OCI-LY7 (cell line): ENCODE measurements at regions not wholly inside any gene's neighbourhood (a gene's known extent, or its start where the extent isn't known, plus 50 kb on each side); places are given as distances from the start of the nearest gene placed in this dataset.

ENCODE experiments used
- BruUV-seq: library from RNA; stranded (reverse); fragments of 400-500 nt; replicated peaks from 2 replicates; lab custom pipeline; 2021; lab: Mats Ljungman, UMichigan
- CTCF ChIA-PET: fragments of 300-600 bp; sonication (Branson Sonifier 250); formaldehyde crosslinking; loops from one replicate; lab custom pipeline; 2022; ENCODE audit warnings: antibody characterized with exemption; ENCODE audit not compliant: unreplicated experiment; lab: Charles Lee
- POLR2A ChIA-PET: fragments of 300-600 bp; sonication (Branson Sonifier 250); formaldehyde crosslinking; loops from one replicate; lab custom pipeline; 2022; ENCODE audit warnings: antibody characterized with exemption; lab: Charles Lee
- DNase-seq: peaks from one replicate; pipeline ENCODE4 v3.0.0-alpha.2; 2015; ENCODE audit warnings: low spot score
- H2AFZ ChIP-seq: fragments of 200-600 bp; sonication (generic), shearing (Covaris generic); 2 replicates; pipeline ENCODE4 v1.6.1; 2014; ENCODE audit warnings: mild to moderate bottlenecking, antibody characterized with exemption, low read length, moderate library complexity
- H3K27ac ChIP-seq: fragments of 200-600 bp; sonication (generic); 2 replicates; pipeline ENCODE4 v1.5.1; 2014; ENCODE audit warnings: mixed run types, low read depth, mild to moderate bottlenecking, moderate library complexity, low read length, inconsistent platforms; ENCODE audit not compliant: poor library complexity, severe bottlenecking
- H3K36me3 ChIP-seq: fragments of 200-600 bp; sonication (generic); 2 replicates; pipeline ENCODE4 v1.6.1; 2014; ENCODE audit warnings: mild to moderate bottlenecking, antibody characterized with exemption, low read length, moderate library complexity, mixed read lengths; ENCODE audit not compliant: insufficient read depth
- H3K4me1 ChIP-seq: fragments of 200-600 bp; sonication (generic); 2 replicates; pipeline ENCODE4 v1.5.1; 2014; ENCODE audit warnings: mild to moderate bottlenecking, low read length; ENCODE audit not compliant: insufficient read depth, poor library complexity, severe bottlenecking
- H3K4me2 ChIP-seq: fragments of 200-600 bp; sonication (generic); 2 replicates; pipeline ENCODE4 v1.6.1; 2014; ENCODE audit warnings: mild to moderate bottlenecking, low read length
- H3K4me3 ChIP-seq: fragments of 200-600 bp; sonication (generic); 2 replicates; pipeline ENCODE4 v1.5.1; 2014; ENCODE audit warnings: mild to moderate bottlenecking, low read depth, low read length; ENCODE audit not compliant: poor library complexity, severe bottlenecking
- H3K79me2 ChIP-seq: fragments of 200-600 bp; sonication (generic); 2 replicates; pipeline ENCODE4 v1.6.1; 2016; ENCODE audit warnings: low read depth, mild to moderate bottlenecking, low read length, moderate library complexity, mixed read lengths; ENCODE audit not compliant: insufficient read depth
- H3K9me2 ChIP-seq: fragments of 200-600 bp; sonication (generic); 2 replicates; pipeline ENCODE4 v1.6.1; 2016; ENCODE audit warnings: mild to moderate bottlenecking, low read length, mixed read lengths; ENCODE audit not compliant: insufficient read depth
- H3K9me3 ChIP-seq: fragments of 200-600 bp; sonication (generic); 2 replicates; pipeline ENCODE4 v1.6.1; 2014; ENCODE audit warnings: mild to moderate bottlenecking, mixed run types, low read length, mixed read lengths
- H4K20me1 ChIP-seq: fragments of 200-600 bp; sonication (generic); 2 replicates; pipeline ENCODE4 v1.6.1; 2014; ENCODE audit warnings: mild to moderate bottlenecking, antibody characterized with exemption, low read length, moderate library complexity, mixed read lengths; ENCODE audit not compliant: insufficient read depth
- CTCF ChIP-seq: fragments of 200-600 bp; sonication (generic); conservative IDR thresholded peaks from 2 replicates; pipeline ENCODE4 v1.5.1; 2014; ENCODE audit warnings: mild to moderate bottlenecking, antibody characterized with exemption, low read length, moderate library complexity, mixed read lengths
- EZH2phosphoT487 ChIP-seq: fragments of 200-600 bp; sonication (generic); IDR thresholded peaks from 2 replicates; pipeline ENCODE4 v1.6.1; 2018; ENCODE audit warnings: low read depth, borderline replicate concordance, mild to moderate bottlenecking, mixed run types, antibody characterized with exemption, low read length, moderate library complexity, mixed read lengths
- intact Hi-C: fragments of 100-400 bp; cut with micrococcal nuclease; formaldehyde crosslinking; loops from one replicate; pipeline ENCODE4 v1.10.0; 2022; ENCODE audit not compliant: unreplicated experiment

DNA sequence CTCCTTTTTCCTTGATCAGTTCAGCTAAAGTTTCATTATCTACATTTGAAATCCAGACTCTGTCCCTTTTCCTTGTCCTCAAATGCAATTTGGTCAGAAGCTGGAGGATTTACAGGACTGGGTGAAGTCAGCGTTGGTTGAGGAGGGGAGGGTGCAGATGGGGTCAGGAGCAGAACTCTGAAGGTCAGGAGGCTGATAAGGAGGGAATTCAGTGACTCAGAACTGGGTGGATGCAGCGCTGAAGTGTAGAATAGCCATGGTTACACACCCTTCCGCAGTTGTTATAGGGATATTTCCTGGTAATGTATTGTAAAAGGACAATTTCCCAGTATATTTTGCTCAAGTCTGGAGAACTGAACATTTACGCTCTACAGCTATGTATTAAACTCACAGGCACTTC is 133.1 kb upstream of the FOXA2 start:
- intact Hi-C loops: no loop called here
- Histone ChIP-seq H3K9me2 (no peaks in the 10 kb centered on the region), H3K4me3 (no peak overlapping the region), H4K20me1 (no peaks in the 10 kb centered on the region), H3K4me1 (no peaks in the 10 kb centered on the region), H3K27ac (no peak overlapping the region), H3K36me3 (no peaks in the 10 kb centered on the region), H2AFZ (no peak overlapping the region), H3K79me2 (no peaks in the 10 kb centered on the region), H3K4me2 (no peak overlapping the region), H3K9me3 (no peaks in the 10 kb centered on the region)
- no TSS peak for BruUV-seq
- no peak for DNase-seq
- no peak for TF ChIP-seq CTCF
- TF ChIP-seq EZH2phosphoT487: no peak
- POLR2A ChIA-PET: interaction anchor here (0.7 to 0.9 kb wide), 3 partner anchors 11 to 17 kb away, joined by 3 to 4 read pairs (median 3); no protein-coding TSS in a partner anchor
- CTCF ChIA-PET: no interaction called here

DNA sequence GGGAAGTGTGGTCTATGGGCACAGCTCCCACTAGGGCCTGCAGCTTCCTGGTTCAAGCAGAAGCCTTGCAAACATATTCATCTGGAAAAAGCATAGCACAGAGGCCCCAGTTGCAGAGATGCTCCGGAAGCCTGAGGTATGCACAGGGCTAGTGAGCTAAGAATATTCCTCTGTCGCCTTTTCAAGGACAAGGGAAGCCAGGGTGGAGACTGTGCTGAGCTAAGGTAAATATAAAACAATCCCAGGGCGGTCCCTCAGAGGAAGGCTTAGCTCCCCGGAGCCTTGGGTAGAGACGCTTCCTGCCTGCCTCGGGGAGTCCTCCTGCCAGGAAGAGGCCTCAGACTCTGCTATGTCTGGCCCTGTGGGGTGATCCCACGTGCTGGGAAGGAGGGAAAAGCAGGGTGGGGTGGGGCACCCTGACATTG is 134.8 kb upstream of the FOXA2 start:
- Histone ChIP-seq H3K4me1 (no peaks in the 10 kb centered on the region), H3K4me2 (no peak overlapping the region), H3K4me3 (no peak overlapping the region), H4K20me1 (no peaks in the 10 kb centered on the region), H3K27ac (no peak overlapping the region), H3K36me3 (no peaks in the 10 kb centered on the region), H3K79me2 (no peaks in the 10 kb centered on the region), H3K9me2 (no peaks in the 10 kb centered on the region), H3K9me3 (no peaks in the 10 kb centered on the region), H2AFZ (no peak overlapping the region)
- TF ChIP-seq EZH2phosphoT487 (no peak), CTCF (no peak)
- ChIA-PET POLR2A (interaction anchor here (1.0 kb wide), 1 partner anchor 24 kb away, joined by 3 read pairs; no protein-coding TSS in a partner anchor), CTCF (no interaction called here)
- intact Hi-C loops: no loop called here
- BruUV-seq: no TSS peak
- DNase-seq: no peak

- Histone ChIP-seq H3K9me3 (no peaks in the 10 kb centered on the region), H3K79me2 (no peaks in the 10 kb centered on the region), H3K27ac (no peak overlapping the region), H4K20me1 (no peaks in the 10 kb centered on the region), H3K4me1 (no peaks in the 10 kb centered on the region), H2AFZ (no peak overlapping the region), H3K4me2 (no peak overlapping the region), H3K4me3 (no peak overlapping the region), H3K9me2 (no peaks in the 10 kb centered on the region), H3K36me3 (no peaks in the 10 kb centered on the region)
- ChIA-PET CTCF (no interaction called here), POLR2A (no interaction called here)
- no TSS peak for BruUV-seq
- no peak for DNase-seq
- TF ChIP-seq EZH2phosphoT487 (no peak), CTCF (no peak)
- intact Hi-C loops: no loop called here
Observed at GRCh38 chr20:22720206-22720605, 135.8 kb upstream of the FOXA2 start.
